ENCODE measurements at regions not wholly inside any gene's neighbourhood (a gene's known extent, or its start where the extent isn't known, plus 50 kb on each side); places are given as distances from the start of the nearest gene placed in this dataset.

DNA sequence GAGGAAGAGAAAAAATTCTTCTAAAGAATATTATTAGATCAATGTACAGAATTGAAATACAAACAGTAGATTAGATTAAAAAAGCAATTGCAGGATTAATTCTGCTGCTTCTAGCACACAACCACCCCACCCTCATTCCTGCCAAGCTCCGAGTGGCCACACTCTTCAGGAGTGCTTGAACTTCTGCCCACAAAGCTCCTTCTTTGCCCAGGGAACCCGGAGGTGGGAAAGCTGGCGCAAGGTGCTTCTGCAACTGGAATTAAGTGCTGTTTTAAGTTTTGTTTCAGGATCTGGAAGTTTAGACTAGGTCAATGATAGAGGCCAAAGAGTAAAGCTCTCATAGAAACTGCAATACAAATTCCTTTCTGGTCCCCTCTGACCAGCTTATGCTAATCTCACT lies 94.1 kb upstream of the BMP4 start:
- TF ChIP-seq EZH2 (IDR thresholded peaks at IDR 0.05; ENCODE audit: insufficient read depth, poor library complexity, severe bottlenecking), result no peak
- no peak for TF ChIP-seq EZH2phosphoT487 (IDR thresholded peaks at IDR 0.05; ENCODE audit: insufficient read depth, low read depth)

Measured in GM23248 (cell line).